Large intestine (tissue), 3 donors: ENCODE measurements at regions not wholly inside any gene's neighbourhood (a gene's known extent, or its start where the extent isn't known, plus 50 kb on each side); places are given as distances from the start of the nearest gene placed in this dataset.

ENCODE experiments used
- DNase-seq, 2 donors: peaks; one replicate each; pipeline versions ENCODE4 v3.0.0 to v3.0.0-alpha.2; 2013
- H3K27ac ChIP-seq: one replicate; pipeline ENCODE4 v1.5.1; 2013; ENCODE audit warnings: low read length
- H3K27me3 ChIP-seq: 2 replicates; pipeline ENCODE4 v1.6.1; 2013; ENCODE audit warnings: low read length; ENCODE audit not compliant: control insufficient read depth, insufficient read depth
- H3K36me3 ChIP-seq: 2 replicates; pipeline ENCODE4 v1.6.1; 2013; ENCODE audit warnings: low read length; ENCODE audit not compliant: control insufficient read depth, insufficient read depth
- H3K4me1 ChIP-seq: one replicate; pipeline ENCODE4 v1.6.1; 2013; ENCODE audit warnings: low read length; ENCODE audit not compliant: control insufficient read depth, insufficient read depth
- H3K4me3 ChIP-seq: one replicate; pipeline ENCODE4 v1.5.1; 2013; ENCODE audit warnings: low read length
- H3K9me3 ChIP-seq: one replicate; pipeline ENCODE4 v1.6.1; 2013; ENCODE audit warnings: mild to moderate bottlenecking, low read depth, low read length, moderate library complexity; ENCODE audit not compliant: control insufficient read depth
- WGBS: methylation state at CpG from one replicate; pipeline ENCODE4 v1.1.5; 2013; ENCODE audit warnings: low lambda C conversion rate; ENCODE audit not compliant: insufficient coverage; 5-methylcytosine and 5-hydroxymethylcytosine counted together

GRCh38 chr10:10960534-10960933, 57.1 kb upstream of the CELF2 start:
- no peak for DNase-seq
- no peak overlapping the region for H3K27ac ChIP-seq
- no peak overlapping the region for H3K4me3 ChIP-seq
- no peaks in the 10 kb centered on the region for H3K36me3 ChIP-seq
- whole genome bisulfite sequencing = no CpG with 5 or more reads among the region's 6 CpGs
- no peaks in the 10 kb centered on the region for H3K9me3 ChIP-seq
- H3K4me1 ChIP-seq = no peaks in the 10 kb centered on the region
- no peaks in the 10 kb centered on the region for H3K27me3 ChIP-seq

DNA sequence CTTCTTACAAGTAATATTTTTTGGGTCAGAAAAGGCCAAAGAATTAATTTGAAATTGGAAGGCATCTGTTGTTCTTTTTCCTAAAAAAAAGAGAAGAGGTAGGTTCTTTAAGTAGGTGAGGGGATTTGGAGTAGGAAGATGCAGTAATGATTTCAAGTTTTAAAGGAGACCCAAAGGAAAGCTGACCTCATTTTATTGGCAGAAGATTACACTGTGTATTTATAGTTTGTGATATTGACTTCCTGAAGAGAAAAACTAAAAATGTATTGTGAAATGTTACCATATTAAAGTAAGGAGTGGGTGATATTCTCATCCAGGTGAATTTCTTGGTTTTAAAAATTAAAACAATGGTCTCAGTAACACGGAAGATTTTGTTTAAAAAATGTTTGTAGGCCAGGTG, 56.6 kb upstream of the CELF2 start:
- Histone ChIP-seq H3K27ac (no peak overlapping the region), H3K4me3 (no peak overlapping the region), H3K36me3 (no peaks in the 10 kb centered on the region), H3K9me3 (no peaks in the 10 kb centered on the region), H3K27me3 (no peaks in the 10 kb centered on the region), H3K4me1 (no peaks in the 10 kb centered on the region)
- WGBS = no CpG with 5 or more reads among the region's 1 CpG
- no peak for DNase-seq

DNA sequence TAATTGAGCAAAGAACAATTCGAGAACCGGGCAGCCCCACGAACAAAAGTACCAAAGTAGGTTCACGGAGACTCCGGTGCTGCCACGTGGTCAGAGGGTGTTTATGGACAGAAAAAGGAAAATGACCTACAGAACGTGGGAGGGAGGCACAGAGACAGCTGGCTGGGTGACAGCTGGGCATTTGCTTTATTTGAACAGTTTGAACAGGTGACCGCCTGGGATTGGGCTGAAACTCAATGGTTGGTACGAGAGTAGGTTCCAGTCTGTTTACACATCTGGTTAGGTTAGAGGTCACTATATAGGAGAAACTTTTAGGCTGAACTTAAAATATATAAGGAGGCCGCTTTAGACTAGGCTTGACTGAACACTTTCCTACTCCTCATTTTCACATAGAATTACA, 50.6 kb upstream of the CELF2 start:
- no CpG with 5 or more reads among the region's 10 CpGs for WGBS
- Histone ChIP-seq H3K27me3 (no peaks in the 10 kb centered on the region), H3K9me3 (no peaks in the 10 kb centered on the region), H3K4me3 (no peak overlapping the region), H3K4me1 (no peaks in the 10 kb centered on the region), H3K36me3 (no peaks in the 10 kb centered on the region), H3K27ac (no peak overlapping the region)
- DNase-seq = no peak

GRCh38 chr10:10967581-10968256, 50.0 kb upstream of the CELF2 start:
- Histone ChIP-seq H3K4me3 (no peak overlapping the region), H3K4me1 (no peaks in the 10 kb centered on the region), H3K9me3 (no peaks in the 10 kb centered on the region), H3K36me3 (no peaks in the 10 kb centered on the region), H3K27ac (no peak overlapping the region), H3K27me3 (no peaks in the 10 kb centered on the region)
- DNase-seq = no peak
- WGBS = 100% methylated on average over 1 of the region's 8 CpGs
